Gastrocnemius medialis (tissue), 4 donors: ENCODE measurements at regions not wholly inside any gene's neighbourhood (a gene's known extent, or its start where the extent isn't known, plus 50 kb on each side); places are given as distances from the start of the nearest gene placed in this dataset.

ENCODE experiments used
- CTCF ChIP-seq, 5 experiments: fragments of 450-650 bp in 3 of 5; fragments of 200-600 bp in 2 of 5; sonication (generic) in 2 of 5; IDR thresholded peaks in 4 of 5; conservative IDR thresholded peaks in 1 of 5; 1 replicate in 4 of 5; 2 replicates in 1 of 5; pipeline ENCODE4 v1.5.1; 2016 to 2019; ENCODE audit warnings: antibody characterized with exemption in 5 of 5, mild to moderate bottlenecking in 3 of 5, moderate library complexity in 3 of 5
- POLR2A ChIP-seq, 2 donors: fragments of 450-650 bp; IDR thresholded peaks; one replicate each; pipeline ENCODE4 v1.6.1; 2017; ENCODE audit warnings: antibody characterized with exemption in 2 of 2, mild to moderate bottlenecking in 2 of 2, moderate library complexity in 2 of 2

- no peak for TF ChIP-seq CTCF (IDR thresholded peaks at IDR 0.05 in 4 of 5, conservative IDR thresholded peaks at IDR 0.05 in 1 of 5)
- TF ChIP-seq POLR2A (IDR thresholded peaks at IDR 0.05): no peak
Observed at GRCh38 chr14:28577187-28577586, 189.4 kb upstream of the FOXG1 start.
